Fibroblast of the aortic adventitia (primary cell): ENCODE measurements at regions not wholly inside any gene's neighbourhood (a gene's known extent, or its start where the extent isn't known, plus 50 kb on each side); places are given as distances from the start of the nearest gene placed in this dataset.

ENCODE experiments used
- DNase-seq: peaks from one replicate; pipeline ENCODE4 v3.0.0-alpha.2; 2010; ENCODE audit warnings: low read depth
- H3K4me3 ChIP-seq: 2 replicates; pipeline ENCODE4 v1.5.1; 2011; ENCODE audit warnings: low read depth, mild to moderate bottlenecking, control low read depth, low read length, moderate library complexity
- CTCF ChIP-seq: IDR thresholded peaks from 2 replicates; pipeline ENCODE4 v1.5.1; 2011; ENCODE audit warnings: mild to moderate bottlenecking, low read length, control low read depth, inconsistent platforms; ENCODE audit not compliant: insufficient read depth

DNA sequence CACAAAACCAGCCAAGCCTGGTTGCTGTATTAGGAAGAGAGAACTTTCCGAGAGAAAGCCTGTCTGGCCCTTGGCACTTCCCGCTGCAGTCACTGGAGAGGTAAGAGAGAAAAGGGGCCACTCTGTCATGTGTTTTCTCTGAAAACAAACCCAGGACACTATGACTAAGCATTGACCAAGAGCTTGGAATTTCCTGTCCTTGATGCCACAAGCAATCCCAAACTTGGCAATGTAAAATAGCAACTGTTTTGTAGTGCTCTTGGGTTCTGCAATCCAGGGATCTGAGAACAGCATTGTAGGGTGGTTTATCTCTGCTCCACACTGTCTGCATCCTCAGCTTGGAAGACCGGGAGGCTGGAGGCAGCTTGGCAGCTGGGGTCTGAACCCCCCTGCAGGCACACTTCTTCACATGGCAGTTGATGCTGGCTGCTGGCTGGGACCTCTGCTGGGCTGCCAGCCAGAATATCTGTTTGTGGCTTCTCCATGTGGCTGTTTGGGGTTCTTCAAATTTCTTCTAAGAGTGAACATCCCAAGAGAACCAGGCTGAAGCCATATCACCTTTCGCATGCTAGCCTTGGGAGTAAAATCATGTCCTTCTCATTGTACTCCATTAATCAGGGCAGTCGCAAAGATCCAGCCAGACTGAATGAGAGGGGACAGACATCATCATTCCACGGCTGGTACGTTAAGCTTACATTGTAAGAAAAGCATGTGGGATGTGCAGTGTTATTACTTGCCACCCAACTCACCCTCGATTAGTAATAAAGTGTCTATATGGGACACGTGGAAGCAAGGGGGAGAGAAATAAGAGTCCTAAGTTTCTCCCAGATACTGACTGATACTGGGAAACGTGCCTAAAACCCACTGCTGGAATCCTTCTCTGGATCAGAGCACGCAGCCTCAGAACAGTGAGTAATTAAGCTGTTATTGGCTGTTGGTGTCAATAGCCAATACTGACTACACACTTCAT lies 537.4 kb upstream of the B3GAT1 start:
- H3K4me3 ChIP-seq, result no peak overlapping the region
- TF ChIP-seq CTCF, result no peak

DNA sequence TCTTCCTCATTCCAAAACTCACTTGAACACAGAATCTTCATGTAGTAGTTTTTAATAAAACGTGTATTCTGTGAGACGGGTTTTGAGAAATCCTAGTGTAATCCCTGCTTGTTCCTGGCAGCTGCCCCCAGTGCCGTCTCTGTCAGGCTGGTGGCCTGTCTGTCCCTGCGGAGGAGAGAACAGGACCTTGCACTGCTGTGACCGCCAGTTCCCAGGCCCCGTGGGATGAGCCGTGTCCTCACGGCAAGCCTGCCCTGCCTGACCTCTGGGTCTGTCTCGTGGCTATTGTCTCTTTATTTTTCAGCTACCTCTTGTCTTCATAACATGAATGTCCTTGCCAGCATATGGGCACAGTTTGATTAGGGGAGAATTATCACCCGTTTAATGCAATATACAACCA lies 535.5 kb upstream of the B3GAT1 start:
- DNase-seq, result no peak
- no peak overlapping the region for H3K4me3 ChIP-seq
- no peak for TF ChIP-seq CTCF

More for the DNA sequence above, 537.4 kb upstream of the B3GAT1 start:
- DNase-seq, result peak; percentile 75

DNA sequence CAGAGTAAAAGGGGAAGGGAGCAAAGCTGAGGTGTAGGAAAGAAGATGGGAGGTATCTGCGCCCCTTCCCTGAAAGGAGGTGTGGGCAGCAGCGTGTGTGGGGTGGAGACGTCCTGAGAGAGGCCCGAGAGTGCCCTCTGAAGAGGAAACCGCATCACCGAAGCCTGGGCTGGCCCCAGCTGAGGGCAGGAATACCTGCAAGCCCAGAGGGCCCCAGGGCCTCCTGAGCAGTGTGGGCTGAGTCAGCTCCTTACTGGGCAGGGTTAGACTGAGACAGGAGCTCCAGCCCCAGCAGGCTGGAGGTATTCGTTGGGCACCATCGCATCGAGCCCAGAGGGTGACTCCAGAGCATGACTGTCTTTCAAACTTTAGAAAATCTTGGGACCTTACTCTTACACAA lies 534.0 kb upstream of the B3GAT1 start:
- TF ChIP-seq CTCF, result no peak
- no peak overlapping the region for H3K4me3 ChIP-seq
- DNase-seq, result no peak

DNA sequence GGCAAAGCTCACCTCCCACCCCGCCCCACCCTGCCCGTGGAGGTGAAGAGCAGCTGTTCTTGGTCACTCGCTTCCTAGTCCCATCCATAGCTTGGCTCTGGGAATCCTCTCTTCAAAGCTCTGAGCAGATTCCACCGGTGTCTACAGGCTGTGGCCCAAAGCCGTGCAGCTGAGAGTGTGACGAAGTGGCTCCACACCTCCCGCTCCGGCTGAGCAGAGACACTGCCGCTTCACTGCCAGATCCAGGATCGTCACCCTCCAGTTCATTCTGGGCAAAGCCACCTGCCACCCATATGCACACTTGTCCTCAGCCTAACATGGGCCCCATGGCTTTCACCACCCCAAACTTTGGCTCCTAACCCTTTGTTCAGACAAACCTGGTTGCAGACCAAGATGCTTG lies 532.9 kb upstream of the B3GAT1 start:
- no peak for DNase-seq
- TF ChIP-seq CTCF, result no peak
- H3K4me3 ChIP-seq, result no peak overlapping the region

- no peak for TF ChIP-seq CTCF
- no peak overlapping the region for H3K4me3 ChIP-seq
- no peak for DNase-seq
Observed at GRCh38 chr11:134944131-134944530, 532.1 kb upstream of the B3GAT1 start.

- H3K4me3 ChIP-seq, result no peak overlapping the region
- DNase-seq, result no peak
- no peak for TF ChIP-seq CTCF
Observed at GRCh38 chr11:134943544-134943943, 531.5 kb upstream of the B3GAT1 start.

GRCh38 chr11:134942681-134943080 lies 530.6 kb upstream of the B3GAT1 start:
- no peak for DNase-seq
- TF ChIP-seq CTCF, result no peak
- no peak overlapping the region for H3K4me3 ChIP-seq
